ENCODE measurements at regions not wholly inside any gene's neighbourhood (a gene's known extent, or its start where the extent isn't known, plus 50 kb on each side); places are given as distances from the start of the nearest gene placed in this dataset.
"Not testable (repeated sequence)": the region's sequence is repeated elsewhere in the genome, so short reads cannot be mapped to it uniquely, and the experiment has no call there.

DNA sequence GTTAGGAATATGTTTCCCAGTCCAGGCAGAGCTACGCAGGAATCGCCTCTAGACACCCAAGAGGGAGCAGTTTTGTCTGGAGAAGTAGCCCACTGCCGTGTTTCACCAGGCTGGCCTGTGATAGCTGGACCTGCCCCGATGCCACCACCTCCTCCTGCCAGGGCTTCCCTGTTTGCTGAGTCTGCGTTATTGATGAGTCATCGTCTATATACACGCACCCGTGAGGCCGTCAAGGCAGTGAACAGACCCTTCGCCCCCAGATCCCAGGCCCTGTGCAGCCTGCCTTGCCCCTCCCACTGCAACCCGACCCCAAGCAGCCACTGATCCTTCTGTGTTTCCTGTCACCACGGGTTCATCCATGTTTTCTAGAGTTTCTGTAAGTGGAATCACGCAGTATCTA, 141.9 kb downstream of the IGLL1 start:
- intact Hi-C loops (cut with micrococcal nuclease), result no loop called here

DNA sequence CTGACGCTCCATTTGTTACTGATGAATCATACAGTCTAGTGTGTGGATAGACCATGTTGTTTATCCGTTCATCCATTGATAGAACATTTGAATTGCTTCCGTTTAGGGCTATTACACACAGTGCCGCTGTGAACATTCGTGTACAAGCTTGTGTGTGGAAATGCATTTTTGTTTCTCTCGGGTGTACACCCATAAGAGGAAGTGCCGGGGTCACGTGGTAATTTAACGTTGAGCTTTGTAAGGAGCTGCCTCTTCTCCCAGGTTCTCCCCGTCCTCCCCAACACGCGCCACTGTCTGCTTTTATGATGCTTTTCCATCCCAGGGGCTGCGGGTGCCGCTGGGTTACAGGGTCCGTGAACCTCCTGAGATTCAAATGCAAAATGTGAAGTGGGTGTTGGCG, 142.3 kb downstream of the IGLL1 start:
- intact Hi-C loops (cut with micrococcal nuclease), result no loop called here

GRCh38 chr22:23437107-23437395, 143.0 kb downstream of the IGLL1 start:
- intact Hi-C loops (cut with micrococcal nuclease), result not testable (repeated sequence)

DNA sequence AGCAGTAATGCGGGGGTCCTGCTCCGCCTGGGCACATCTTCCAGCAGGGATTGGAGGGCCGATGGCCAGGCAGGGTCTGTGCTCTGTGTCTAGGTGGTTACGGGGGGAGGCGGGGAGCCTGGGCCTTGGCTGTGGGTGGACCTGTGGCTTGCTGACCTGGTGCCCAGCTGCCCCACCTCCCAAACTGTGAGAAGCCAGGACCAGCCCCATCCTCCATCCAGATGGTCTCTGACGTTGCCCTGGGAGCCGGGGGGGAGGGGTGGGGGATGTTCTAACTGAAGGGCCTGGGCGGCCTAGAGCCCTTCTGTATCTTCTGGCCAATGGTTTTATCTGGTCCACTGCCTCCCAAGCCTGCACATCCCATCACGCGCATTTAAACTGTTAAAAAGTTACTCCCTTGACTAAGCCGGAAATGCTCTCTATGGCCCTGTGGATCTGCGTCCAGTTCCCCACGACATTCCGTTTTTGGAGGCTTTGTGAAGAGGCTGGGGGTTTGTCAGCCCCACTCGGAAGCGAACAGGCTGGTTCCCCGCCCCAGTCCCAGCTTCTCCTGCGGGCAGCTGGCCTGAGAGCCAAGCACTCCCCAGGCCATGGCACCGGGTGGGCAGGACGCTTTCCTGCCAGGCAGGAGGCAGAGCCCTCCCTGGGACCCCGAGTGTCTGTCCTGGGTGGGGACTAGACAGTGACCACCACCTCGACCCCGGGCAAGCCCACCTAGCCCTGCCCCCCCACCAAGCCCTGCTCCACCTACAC, 143.6 kb downstream of the IGLL1 start:
- intact Hi-C loops (cut with micrococcal nuclease), result not testable (repeated sequence)

- intact Hi-C loops (cut with micrococcal nuclease), result not testable (repeated sequence)
Measured at GRCh38 chr22:23435186-23435585, 144.9 kb downstream of the IGLL1 start.

GRCh38 chr22:23434198-23434830, 145.8 kb downstream of the IGLL1 start:
- intact Hi-C loops (cut with micrococcal nuclease), result not testable (repeated sequence)

DNA sequence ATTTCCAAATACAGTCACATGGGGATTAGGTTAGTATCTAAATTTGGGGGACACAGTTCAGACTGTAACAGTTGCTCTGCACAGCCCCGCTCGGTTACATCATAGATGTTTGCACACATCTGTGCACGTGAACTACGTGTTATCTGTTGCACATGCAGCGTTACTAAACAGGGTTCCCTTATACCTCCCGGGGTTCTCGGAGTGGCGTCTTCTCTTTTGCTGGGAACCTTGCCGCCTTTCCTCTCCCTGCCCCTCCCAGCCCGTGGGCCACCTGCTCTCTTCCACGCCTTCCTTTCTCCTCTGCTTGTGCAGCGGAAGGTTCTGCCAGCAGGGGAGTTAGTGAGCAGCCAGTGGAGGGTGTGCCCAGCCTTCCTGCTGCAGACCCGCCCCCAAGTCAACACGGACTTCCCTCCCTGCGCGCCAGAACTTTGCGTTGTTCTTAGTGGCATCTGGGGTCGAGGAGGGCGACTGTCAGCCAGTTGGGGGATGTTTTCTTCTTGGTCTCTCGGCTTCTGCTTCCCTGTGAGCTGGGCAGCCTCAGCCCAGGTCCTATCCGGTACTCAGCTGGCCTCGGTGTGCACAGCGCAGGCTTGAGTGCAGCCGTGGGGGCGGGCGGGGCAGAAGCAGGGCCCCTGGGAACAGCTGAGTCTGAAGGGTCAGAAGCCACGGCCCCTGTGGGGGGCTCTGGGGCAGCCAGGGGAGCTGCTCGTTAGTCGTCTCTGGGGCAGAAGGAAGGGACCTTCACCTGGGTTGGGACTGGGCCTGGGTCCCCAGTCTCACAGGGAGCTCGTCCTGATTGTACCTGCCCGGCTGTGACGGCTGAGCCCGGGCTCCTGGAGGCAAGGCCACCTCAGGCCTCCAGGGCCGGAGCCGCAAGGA, 146.7 kb downstream of the IGLL1 start:
- intact Hi-C loops (cut with micrococcal nuclease), result not testable (repeated sequence)

- intact Hi-C loops (cut with micrococcal nuclease), result not testable (repeated sequence)
Measured at GRCh38 chr22:23432719-23433118, 147.4 kb downstream of the IGLL1 start.

DNA sequence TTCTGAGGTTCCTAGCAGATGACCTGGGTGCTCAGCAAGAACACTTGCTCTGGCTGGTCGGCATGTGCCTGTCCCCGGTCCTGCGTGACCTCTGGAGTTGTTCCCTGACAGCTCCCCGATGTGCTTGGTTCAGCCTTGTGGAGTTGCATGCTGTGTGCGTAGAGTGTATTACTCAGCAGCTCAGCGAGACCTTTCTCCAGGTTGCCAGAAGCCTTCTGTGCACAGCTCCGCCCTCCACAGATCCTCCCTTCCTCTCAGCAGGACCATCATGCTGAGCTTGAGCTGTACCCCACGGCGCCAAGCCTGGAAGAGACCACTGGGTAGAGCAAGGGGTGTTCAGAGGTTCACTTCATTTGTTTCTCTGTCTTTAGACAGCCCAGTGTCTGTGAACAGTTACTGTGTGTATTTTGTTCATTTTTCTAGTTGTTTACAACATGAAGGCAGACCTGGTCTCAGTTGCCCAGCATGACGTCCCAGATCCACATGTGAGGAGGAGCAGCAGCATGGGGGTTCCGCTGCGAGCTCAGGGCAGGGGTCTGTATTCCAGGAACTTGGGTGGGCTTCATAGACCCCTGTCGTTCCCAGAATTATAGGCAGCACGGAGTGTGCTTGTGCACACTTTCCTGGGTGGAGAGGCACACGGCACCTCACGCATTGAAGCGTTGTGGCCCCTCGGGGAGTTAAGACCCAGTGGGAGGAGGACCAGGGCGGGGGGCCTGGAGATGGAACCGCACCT, 148.6 kb downstream of the IGLL1 start:
- intact Hi-C loops (cut with micrococcal nuclease), result no loop called here

GRCh38 chr22:23424551-23425068, 155.5 kb downstream of the IGLL1 start:
- intact Hi-C loops (cut with micrococcal nuclease), result not testable (repeated sequence)

GRCh38 chr22:23424031-23424430, 156.1 kb downstream of the IGLL1 start:
- intact Hi-C loops (cut with micrococcal nuclease), result no loop called here

DNA sequence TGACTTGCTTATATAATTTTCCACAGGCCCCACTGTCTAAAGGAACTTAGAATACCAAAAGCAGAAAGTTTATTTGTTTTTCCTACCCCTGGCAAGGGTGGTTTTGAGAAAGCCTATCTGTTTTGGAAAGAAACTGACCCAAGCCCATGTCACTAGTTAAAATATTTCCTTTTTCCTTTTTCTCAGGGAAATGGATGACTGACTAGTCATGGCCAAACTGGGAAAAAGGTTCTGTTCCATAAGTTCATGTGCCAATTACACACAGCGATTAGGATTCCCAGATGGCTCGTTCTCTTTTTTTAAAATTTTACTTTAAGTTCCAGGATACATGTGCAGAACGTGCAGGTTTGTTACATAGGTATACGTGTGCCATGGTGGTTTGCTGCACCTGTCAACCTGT, 157.8 kb downstream of the IGLL1 start:
- intact Hi-C loops (cut with micrococcal nuclease), result not testable (repeated sequence)

GRCh38 chr22:23421300-23421699, 158.8 kb downstream of the IGLL1 start:
- intact Hi-C loops (cut with micrococcal nuclease), result not testable (repeated sequence)

DNA sequence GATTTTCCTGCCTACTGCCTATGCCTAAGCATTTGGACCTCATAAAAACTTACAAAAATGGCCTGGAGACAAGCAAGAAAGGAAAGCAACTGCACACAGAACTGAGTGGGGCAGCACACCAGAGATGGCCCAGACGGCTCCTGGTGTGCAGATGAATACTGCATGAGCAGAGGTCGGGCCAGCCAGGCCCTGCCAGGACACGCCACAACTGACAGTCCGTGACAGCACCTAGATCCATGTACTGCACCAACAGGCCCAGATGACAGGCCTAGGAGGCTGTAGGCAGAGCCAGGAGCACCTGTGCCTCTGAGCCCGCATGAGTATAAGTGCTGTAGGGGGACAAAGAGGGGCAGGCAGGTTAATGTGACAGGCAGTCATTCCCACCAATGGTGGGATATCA, 160.2 kb downstream of the IGLL1 start:
- intact Hi-C loops (cut with micrococcal nuclease), result no loop called here

DNA sequence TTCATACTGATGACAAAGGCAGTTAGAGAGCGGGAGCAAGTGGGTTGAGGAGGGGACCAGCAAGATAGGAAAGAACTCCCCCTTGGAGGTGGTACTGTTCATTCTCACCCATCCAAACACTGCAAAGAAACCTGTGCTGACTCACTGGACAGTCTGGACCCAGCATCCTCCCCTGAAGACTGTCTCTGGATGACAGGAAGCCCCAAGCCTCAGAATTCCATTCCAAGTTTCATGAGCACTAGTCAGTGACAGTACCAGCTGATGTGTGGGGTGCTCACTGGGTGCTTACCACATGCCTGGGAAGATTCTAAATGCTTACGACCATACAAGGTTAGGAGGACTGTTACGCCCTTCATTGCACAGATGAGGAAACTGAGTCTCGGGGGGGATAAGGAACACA, 160.9 kb downstream of the IGLL1 start:
- intact Hi-C loops (cut with micrococcal nuclease), result no loop called here

GRCh38 chr22:23418159-23418788, 161.8 kb downstream of the IGLL1 start:
- intact Hi-C loops (cut with micrococcal nuclease), result no loop called here

DNA sequence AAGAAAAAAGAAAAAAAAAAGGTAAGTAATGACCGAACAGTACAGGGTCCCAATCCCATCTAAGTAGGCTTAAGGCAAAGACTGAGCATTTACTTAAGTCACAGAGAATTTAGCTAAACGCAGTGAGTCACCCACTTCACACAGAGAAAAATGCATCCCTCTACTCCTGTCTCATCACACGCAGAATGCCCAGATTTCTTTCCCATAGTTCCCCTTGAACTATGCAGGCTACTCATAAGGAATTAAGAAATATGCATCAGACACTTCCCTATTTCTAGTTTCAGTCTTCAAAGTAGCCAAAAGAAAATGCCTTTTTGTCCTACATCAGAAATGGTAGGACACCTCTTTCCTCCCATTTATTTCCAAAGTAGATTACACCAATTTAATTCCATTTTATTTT, 162.8 kb downstream of the IGLL1 start:
- intact Hi-C loops (cut with micrococcal nuclease), result not testable (repeated sequence)

DNA sequence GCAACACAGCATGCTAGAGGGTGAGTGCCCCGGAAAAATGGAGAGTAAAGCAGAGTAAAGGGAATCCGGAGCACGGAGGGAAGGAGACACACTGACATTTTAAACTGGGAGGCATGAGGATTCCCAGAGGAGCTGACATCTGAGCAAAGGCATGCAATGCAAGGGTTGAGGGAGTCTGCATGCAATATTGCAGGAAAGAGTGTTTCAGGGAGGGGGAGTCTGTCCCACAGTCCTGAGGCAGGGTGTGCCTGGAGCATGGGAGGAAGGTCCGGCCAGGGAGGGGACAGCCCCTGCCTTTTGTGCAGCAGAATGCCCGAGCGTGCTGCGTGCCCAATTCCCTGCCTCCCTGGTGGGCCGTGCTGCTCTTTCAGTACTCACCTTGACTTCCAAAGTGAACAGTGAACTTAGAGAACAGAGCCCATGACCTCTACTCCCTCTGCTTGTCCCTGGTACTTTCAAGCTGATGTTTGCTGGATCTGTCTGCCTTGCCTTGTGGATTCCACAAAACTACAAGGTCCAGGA, 163.9 kb downstream of the IGLL1 start:
- intact Hi-C loops (cut with micrococcal nuclease), result not testable (repeated sequence)

GRCh38 chr22:23415490-23415851, 164.6 kb downstream of the IGLL1 start:
- intact Hi-C loops (cut with micrococcal nuclease), result no loop called here

DNA sequence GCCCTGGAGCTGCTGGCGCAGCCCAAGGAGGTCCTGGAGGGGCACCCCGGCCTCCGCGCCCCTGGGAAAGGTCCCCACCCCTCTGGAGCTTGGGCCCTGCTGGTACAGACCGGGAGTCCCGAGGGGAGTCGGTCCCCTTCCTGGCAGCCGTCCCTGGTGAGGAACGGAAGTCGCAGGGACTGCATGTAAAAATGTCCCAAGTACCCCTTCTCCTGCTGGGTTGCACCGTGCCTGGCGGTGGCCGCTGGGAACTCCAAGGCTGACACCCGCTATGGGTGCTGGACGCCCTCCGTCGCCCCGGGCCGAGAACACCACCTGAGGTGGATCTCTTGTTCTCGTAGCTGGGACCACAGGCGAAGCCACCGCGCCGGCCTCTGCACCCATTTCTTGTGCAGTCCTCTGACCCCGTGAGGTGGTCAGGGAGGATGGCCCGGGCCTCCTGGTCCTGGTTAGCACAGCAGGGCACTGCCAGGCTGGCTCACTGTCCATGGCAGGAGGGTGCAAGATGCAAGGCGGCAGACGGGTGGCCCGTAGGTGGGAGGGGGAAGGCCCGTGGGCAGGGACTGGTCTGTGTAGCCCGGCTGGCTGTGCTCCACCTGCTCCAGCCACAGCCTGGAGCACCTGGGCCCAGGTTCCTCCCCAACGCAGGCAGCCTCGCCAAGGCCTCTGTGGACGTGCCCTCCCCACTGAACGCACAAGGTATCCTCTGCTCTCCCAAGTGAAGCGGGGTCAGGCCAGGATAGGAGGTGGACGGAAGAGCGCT, 165.2 kb downstream of the IGLL1 start:
- intact Hi-C loops (cut with micrococcal nuclease), result no loop called here

Data from T-helper 2 cell treated with Interferon-gamma antibody and Interleukin-4, amounts not matched to agents 100 ng/mL and 5 ng/mL, for 36 hours (primary cell).